ENCODE measurements at regions not wholly inside any gene's neighbourhood (a gene's known extent, or its start where the extent isn't known, plus 50 kb on each side); places are given as distances from the start of the nearest gene placed in this dataset.

DNA sequence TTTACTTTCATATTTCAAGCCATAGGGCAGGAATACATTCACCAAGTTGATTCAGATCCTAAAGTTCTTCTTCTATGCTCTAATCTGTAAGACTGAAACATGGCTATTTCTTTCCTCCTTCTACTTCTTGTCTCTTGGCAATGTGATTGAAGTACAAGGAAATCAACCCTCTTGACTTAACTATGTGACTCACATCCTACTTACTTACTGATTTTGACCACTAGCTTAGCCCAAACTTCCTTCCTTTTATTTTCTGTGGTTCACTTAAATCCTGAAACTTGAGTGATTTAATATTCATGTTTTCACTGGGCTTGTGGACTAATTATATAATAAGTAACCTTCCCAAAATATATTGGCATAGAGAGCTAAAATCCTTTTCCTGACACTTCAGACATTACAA is 111.2 kb upstream of the NOVA1 start:
- Histone ChIP-seq H4K91ac (ENCODE audit: insufficient read depth, low read depth, low read length) (no peak overlapping the region), H3K9me1 (ENCODE audit: insufficient read depth, low read length) (no peaks in the 10 kb centered on the region), H3K4me3 (ENCODE audit: insufficient read depth, low read depth, low read length) (no peak overlapping the region), H4K20me1 (ENCODE audit: insufficient read depth, low read length) (no peaks in the 10 kb centered on the region), H3K79me1 (ENCODE audit: low read depth in 1 of 2, low read length in 2 of 2) (no peaks in the 10 kb centered on the region), H2AFZ (replicated peaks; ENCODE audit: low read length, poor library complexity) (no peak overlapping the region), H2AK5ac (ENCODE audit: low read depth, low read length) (no peak overlapping the region), H3K4ac (ENCODE audit: low read depth, low read length) (no peak overlapping the region), H3K14ac (replicated peaks; ENCODE audit: low read depth, low read length) (no peak overlapping the region), H3K18ac (ENCODE audit: low read depth, low read length) (no peak overlapping the region), H2BK20ac (ENCODE audit: low read depth, low read length) (no peak overlapping the region), H3K4me1 (ENCODE audit: control insufficient read depth, insufficient read depth, low read length) (no peaks in the 10 kb centered on the region), H3K27me3 (ENCODE audit: control insufficient read depth, insufficient read depth, low read length) (no peaks in the 10 kb centered on the region), H2AK9ac (replicated peaks; ENCODE audit: low read depth, low read length, poor library complexity) (no peak overlapping the region), H4K8ac (ENCODE audit: low read depth in 2 of 2, low read length in 2 of 2) (no peak overlapping the region), H3K9me3 (ENCODE audit: control insufficient read depth, insufficient read depth, low read length) (no peaks in the 10 kb centered on the region), H4K5ac (ENCODE audit: low read depth, low read length) (no peak overlapping the region), H3K23ac (ENCODE audit: low read depth, low read length) (no peak overlapping the region), H3K9ac (ENCODE audit: low read depth, low read length) (no peak overlapping the region), H2BK120ac (ENCODE audit: low read depth, low read length) (no peak overlapping the region), H3K56ac (ENCODE audit: extremely low read depth, insufficient read depth, low read length) (no peak overlapping the region), H3K4me2 (ENCODE audit: low read depth, low read length) (no peak overlapping the region), H2BK15ac (ENCODE audit: low read depth, low read length) (no peak overlapping the region), H3K27ac (ENCODE audit: insufficient read depth, low read length) (no peak overlapping the region), H3K36me3 (ENCODE audit: control insufficient read depth, insufficient read depth, low read length) (no peaks in the 10 kb centered on the region), H2BK5ac (ENCODE audit: low read depth, low read length, poor library complexity, severe bottlenecking) (no peak overlapping the region)
- intact Hi-C loops (cut with micrococcal nuclease), result no loop called here
- ChIA-PET CTCF (no interaction called here), POLR2A (ENCODE audit: unreplicated experiment) (no interaction called here)
- BruUV-seq (replicated peaks), result no TSS peak
- dilution Hi-C loops (cut with HindIII; ENCODE audit: low sequenced_read_pairs, unreplicated experiment), result no loop called here
- ATAC-seq (ENCODE audit: low read depth), result no peak
- no peak for DNase-seq
- TF ChIP-seq RFX5 (IDR thresholded peaks at IDR 0.05; ENCODE audit: low read depth, low read length), result no peak
- TF ChIP-seq, protein P1, sequence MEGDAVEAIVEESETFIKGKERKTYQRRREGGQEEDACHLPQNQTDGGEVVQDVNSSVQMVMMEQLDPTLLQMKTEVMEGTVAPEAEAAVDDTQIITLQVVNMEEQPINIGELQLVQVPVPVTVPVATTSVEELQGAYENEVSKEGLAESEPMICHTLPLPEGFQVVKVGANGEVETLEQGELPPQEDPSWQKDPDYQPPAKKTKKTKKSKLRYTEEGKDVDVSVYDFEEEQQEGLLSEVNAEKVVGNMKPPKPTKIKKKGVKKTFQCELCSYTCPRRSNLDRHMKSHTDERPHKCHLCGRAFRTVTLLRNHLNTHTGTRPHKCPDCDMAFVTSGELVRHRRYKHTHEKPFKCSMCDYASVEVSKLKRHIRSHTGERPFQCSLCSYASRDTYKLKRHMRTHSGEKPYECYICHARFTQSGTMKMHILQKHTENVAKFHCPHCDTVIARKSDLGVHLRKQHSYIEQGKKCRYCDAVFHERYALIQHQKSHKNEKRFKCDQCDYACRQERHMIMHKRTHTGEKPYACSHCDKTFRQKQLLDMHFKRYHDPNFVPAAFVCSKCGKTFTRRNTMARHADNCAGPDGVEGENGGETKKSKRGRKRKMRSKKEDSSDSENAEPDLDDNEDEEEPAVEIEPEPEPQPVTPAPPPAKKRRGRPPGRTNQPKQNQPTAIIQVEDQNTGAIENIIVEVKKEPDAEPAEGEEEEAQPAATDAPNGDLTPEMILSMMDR (conservative IDR thresholded peaks at IDR 0.05; ENCODE audit: low read depth, low read length), result no peak
- no peak for TF ChIP-seq RCOR1 (IDR thresholded peaks at IDR 0.05; ENCODE audit: insufficient replicate concordance, low read length)
- TF ChIP-seq, protein P2, sequence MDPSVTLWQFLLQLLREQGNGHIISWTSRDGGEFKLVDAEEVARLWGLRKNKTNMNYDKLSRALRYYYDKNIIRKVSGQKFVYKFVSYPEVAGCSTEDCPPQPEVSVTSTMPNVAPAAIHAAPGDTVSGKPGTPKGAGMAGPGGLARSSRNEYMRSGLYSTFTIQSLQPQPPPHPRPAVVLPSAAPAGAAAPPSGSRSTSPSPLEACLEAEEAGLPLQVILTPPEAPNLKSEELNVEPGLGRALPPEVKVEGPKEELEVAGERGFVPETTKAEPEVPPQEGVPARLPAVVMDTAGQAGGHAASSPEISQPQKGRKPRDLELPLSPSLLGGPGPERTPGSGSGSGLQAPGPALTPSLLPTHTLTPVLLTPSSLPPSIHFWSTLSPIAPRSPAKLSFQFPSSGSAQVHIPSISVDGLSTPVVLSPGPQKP (IDR thresholded peaks at IDR 0.05; ENCODE audit: borderline replicate concordance, low read depth, low read length), result no peak
- TF ChIP-seq FOS (IDR thresholded peaks at IDR 0.05; ENCODE audit: low read depth, low read length), result no peak
- TF ChIP-seq RAD21 (IDR thresholded peaks at IDR 0.05; ENCODE audit: low read length), result no peak
- no peak for TF ChIP-seq NFE2L2 (IDR thresholded peaks at IDR 0.05; ENCODE audit: low read depth, low read length)
- no peak for TF ChIP-seq CEBPB (IDR thresholded peaks at IDR 0.05; ENCODE audit: low read depth, low read length)
- TF ChIP-seq CHD1 (IDR thresholded peaks at IDR 0.05; ENCODE audit: low read depth, low read length), result no peak
- in situ Hi-C loops (cut with MboI; ENCODE audit: low sequenced_read_pairs), result no loop called here

Data from IMR-90 (cell line).